HG02798 (cell line): ENCODE measurements at regions not wholly inside any gene's neighbourhood (a gene's known extent, or its start where the extent isn't known, plus 50 kb on each side); places are given as distances from the start of the nearest gene placed in this dataset.

ENCODE experiments used
- ATAC-seq: cut with Tn5 transposase; IDR thresholded peaks from one replicate; pipeline ENCODE4 v1.9.1; 2021; ENCODE audit warnings: mild to moderate bottlenecking; ENCODE audit not compliant: unreplicated experiment, poor library complexity

DNA sequence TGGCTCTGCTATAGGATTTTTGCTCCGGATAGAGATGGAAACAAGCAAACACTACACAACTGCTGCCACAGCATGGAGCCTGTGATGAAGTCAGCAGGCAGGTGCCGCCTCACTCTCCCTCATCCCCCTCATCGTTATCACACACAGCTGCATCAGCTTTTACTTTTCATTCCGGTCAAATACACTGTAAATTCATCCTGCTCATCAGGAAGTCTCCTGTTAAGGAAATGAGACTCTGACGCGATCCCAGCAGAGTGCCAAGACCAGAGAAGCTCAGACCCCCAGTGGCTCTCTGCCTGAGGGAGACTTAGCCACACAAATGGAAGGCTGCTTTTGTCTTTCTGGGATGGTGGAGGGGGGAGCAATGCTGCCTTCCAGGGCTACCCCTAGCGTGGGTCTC lies 270.2 kb downstream of the ELAVL2 start:
- no peak for ATAC-seq

DNA sequence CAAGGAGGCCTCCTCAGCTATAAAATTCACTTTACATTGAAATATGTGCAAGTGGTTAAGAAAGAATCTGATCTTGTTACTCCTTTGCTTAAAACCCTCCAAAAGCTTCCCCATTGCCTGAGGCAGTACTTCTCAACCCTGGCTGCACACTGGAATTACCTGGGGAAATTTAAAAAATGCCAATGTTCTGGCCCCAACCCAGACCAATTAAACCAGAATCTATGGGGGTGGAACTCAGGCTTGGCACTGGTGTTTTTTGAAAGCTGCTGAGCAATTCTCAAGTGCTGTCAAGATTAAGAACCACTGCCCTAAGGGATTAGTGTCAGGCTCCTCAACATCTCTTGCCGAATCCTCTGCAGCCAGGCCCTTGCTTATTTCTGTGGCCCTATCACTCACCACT lies 269.6 kb downstream of the ELAVL2 start:
- no peak for ATAC-seq

DNA sequence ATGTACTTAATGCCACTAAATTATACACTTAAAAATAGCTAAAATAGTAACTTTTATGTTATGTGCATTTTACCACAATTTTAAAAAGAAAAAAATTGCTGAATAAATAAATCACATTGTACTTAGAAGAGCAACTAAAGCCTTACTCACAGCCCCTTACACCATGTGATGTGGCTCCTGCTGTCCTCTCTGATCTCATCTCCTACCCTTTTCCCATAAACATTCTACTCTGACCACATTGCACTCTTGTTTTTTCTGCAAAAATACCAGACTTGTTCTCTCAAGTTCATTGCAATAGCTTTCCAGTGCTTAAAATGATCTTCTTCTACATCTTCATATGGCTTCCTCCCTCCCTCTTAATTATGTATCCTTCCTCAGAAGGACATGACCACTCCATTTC lies 268.4 kb downstream of the ELAVL2 start:
- ATAC-seq: no peak

DNA sequence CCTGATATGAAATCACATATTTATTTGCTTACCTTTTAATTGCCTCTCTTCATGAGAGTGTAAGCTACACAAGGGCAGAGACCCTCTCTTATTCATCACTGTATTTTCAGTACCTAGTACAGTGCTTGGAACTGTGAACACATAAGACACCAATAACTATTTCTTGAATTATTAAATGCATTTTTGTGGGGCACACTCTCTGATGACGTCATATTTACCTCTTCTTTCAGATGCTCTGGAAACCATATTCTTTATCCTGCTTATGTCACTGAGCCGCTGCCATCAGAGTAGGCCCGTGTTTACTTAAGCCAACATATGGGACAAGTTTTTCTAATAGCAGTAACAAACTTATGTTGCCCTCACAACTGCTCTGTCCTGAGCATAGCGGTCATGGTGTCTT lies 266.5 kb downstream of the ELAVL2 start:
- no peak for ATAC-seq

- no peak for ATAC-seq
These were observed 262.5 kb downstream of the ELAVL2 start for GRCh38 chr9:23563517-23563916.

GRCh38 chr9:23567516-23568165 lies 258.4 kb downstream of the ELAVL2 start:
- no peak for ATAC-seq

DNA sequence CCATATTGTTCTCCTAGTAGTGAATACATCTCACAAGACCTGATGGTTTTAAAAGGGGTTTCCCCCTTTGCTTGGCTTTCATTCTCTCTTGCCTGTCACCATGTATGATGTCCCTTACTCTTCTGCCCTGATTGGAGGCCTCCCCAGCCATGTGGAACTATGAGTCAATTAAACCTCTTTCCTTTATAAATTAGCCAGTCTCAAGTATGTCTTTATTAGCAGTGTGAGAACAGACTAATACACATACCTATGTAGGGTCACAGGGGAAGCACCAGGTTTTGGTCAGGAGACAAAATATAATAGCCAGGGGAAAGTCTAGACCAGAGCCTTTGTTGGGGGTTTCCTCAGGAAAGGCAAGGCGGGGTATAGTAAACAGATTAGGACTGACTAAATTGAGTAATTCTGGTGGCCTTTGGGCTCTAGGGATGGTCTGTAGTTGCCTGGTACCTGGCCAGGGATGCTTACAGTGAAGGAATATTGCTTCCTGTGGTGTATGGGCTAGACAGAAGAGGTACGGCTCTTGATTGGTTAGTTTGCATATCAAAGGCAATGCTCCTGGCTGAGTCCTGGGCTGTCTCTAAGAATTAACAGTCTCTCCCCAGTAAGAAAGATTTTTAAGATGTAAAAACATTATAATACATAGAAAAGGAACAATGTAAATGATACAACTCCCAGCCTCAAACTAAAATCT lies 254.5 kb downstream of the ELAVL2 start:
- no peak for ATAC-seq

GRCh38 chr9:23573800-23574199 lies 252.2 kb downstream of the ELAVL2 start:
- ATAC-seq: no peak

- no peak for ATAC-seq
These were observed 248.4 kb downstream of the ELAVL2 start for GRCh38 chr9:23577611-23578010.

- no peak for ATAC-seq
These were observed 244.1 kb downstream of the ELAVL2 start for GRCh38 chr9:23581931-23582330.

DNA sequence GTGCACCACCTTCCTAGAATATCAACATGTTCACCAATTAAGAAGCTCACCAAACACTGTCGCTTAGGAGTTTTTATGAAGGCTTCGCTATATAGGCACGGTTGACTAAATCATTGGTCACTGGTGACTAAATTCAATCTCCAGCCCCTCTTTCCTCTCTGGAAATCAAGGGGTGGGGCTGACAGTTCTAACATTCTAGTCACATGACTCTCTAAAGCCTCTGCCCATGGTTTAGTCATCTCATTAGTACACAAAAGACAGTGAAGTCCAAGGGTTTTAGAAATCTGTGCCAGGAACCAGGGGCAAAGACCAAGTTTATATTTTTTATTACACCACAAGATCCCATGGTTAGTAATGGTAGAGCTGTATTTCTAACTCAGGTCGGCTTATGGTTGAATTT lies 243.2 kb downstream of the ELAVL2 start:
- ATAC-seq: no peak

DNA sequence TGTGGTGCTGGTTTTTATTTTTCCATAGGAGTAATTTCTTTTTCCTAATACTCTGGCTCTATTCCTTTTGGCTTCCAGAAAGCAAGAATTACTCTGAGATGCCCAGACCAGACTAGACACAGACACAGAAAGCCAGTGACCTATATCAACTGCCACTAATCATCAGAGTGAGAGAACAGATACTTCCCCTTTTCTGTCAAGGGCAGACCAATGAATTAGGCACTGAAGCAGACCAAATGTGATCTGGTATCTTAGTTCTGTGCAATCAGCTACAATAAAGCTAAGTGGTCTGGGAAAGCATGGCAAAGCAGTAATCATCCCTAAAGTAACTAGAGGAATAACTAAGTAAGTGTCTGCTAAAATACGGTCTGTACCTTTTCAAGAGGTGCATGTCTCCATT lies 239.1 kb downstream of the ELAVL2 start:
- no peak for ATAC-seq

- ATAC-seq: no peak
These were observed 238.6 kb downstream of the ELAVL2 start for GRCh38 chr9:23587433-23587832.

GRCh38 chr9:23587903-23588302 lies 238.1 kb downstream of the ELAVL2 start:
- ATAC-seq: no peak

- peak; percentile 48 for ATAC-seq
These were observed 235.6 kb downstream of the ELAVL2 start for GRCh38 chr9:23590276-23591000.

DNA sequence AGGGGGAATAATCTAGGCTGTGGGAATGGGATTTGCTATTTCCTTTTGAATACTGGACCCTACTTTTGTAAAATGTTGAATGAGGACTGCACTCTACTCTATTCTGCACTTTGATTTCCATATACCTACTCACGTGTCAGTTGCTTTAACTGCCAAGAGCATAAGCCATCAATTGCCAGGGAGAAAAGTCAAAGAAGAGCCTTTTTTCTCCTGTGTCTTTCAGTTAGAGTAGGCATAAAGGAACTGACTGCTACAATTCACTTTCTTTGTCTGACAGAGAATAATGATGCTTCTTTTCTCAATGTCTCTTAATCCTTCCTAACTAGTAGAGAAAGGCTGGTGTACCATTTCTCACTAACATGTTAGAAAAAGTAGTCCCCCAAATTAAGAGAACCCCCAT lies 231.6 kb downstream of the ELAVL2 start:
- ATAC-seq: no peak

DNA sequence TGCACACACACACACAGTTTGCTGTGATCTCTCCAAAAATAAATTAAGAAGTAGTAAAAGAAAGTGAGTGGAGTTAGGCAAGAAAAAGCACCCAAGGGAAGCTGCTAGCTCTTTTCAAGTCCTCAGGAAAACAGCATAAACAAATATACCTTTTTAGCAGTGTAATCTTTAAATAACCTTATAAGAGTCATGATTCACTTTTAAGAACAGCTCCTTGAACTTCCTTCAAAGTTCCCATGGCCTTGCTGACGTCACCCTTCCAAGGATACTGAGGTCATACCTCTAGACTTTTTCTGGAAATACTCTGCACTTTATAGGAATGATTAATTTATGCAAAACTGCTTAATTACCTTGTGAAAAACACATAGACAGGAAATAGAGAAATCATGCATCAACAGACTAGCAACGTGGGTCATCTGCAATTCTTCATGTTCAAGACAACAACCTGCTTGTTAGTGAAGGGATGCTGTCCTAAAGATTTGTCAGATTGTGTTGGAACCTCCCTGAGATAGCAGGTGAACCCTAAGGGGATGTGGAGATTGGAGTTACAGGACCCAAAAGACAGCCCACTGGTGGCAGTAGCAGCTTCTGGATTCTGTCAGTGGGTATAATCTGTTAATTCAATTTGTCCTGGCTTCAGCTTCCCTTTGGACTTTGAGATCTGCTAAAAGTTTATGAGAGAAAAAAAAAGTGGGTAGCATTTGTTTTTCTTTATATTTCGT lies 229.0 kb downstream of the ELAVL2 start:
- ATAC-seq: no peak

DNA sequence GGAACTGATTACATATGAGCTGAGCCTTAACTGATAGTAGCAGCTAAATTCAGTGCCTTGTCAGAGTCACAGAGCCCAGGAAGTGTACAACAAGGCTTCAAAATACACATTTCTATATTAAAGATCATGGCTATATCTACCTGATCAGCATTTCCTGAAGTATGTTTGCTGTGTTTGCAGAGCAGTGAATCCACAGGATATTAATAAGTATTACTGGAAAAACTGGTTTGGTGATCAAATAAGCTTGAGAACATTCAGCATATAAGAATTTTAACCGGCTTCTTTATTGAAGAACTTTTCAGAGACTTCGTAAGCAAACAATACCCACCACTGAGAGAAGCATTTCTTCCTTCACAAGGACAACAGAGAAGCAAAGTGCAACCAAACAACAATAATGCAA lies 227.0 kb downstream of the ELAVL2 start:
- ATAC-seq: no peak

- ATAC-seq: no peak
These were observed 222.7 kb downstream of the ELAVL2 start for GRCh38 chr9:23603311-23603710.

- ATAC-seq: no peak
These were observed 219.9 kb downstream of the ELAVL2 start for GRCh38 chr9:23606107-23606506.

- ATAC-seq: no peak
These were observed 217.6 kb downstream of the ELAVL2 start for GRCh38 chr9:23608456-23608855.
